HFF-Myc (cell line): ENCODE measurements at regions not wholly inside any gene's neighbourhood (a gene's known extent, or its start where the extent isn't known, plus 50 kb on each side); places are given as distances from the start of the nearest gene placed in this dataset.

Source experiments
- DNase-seq: peaks from one replicate; pipeline ENCODE4 v3.0.0-alpha.2; 2011; ENCODE audit warnings: low read depth; ENCODE audit errors: extremely low read depth
- H3K4me3 ChIP-seq: replicated peaks from 2 replicates; pipeline ENCODE4 v1.5.1; 2011; ENCODE audit warnings: low read depth, mild to moderate bottlenecking, control low read depth, low read length
- CTCF ChIP-seq: IDR thresholded peaks from 2 replicates; pipeline ENCODE4 v1.5.1; 2012; ENCODE audit warnings: mild to moderate bottlenecking, low read depth, low read length, control low read depth; ENCODE audit errors: missing control alignments

- no peak for DNase-seq
- no peak overlapping the region for H3K4me3 ChIP-seq
- no peak for TF ChIP-seq CTCF
Observed at GRCh38 chr4:29553846-29554245, 1166.3 kb upstream of the PCDH7 start.

- no peak for DNase-seq
- H3K4me3 ChIP-seq, result no peak overlapping the region
- TF ChIP-seq CTCF, result no peak
Observed at GRCh38 chr4:29558789-29559188, 1161.4 kb upstream of the PCDH7 start.

GRCh38 chr4:29559286-29559685 is 1160.9 kb upstream of the PCDH7 start:
- H3K4me3 ChIP-seq, result no peak overlapping the region
- TF ChIP-seq CTCF, result no peak
- no peak for DNase-seq

GRCh38 chr4:29560452-29560851 is 1159.7 kb upstream of the PCDH7 start:
- H3K4me3 ChIP-seq, result no peak overlapping the region
- no peak for TF ChIP-seq CTCF
- no peak for DNase-seq

GRCh38 chr4:29565256-29565655 is 1154.9 kb upstream of the PCDH7 start:
- TF ChIP-seq CTCF, result no peak
- no peak overlapping the region for H3K4me3 ChIP-seq
- DNase-seq, result no peak

GRCh38 chr4:29566371-29566770 is 1153.8 kb upstream of the PCDH7 start:
- no peak for TF ChIP-seq CTCF
- no peak overlapping the region for H3K4me3 ChIP-seq
- no peak for DNase-seq

- no peak for DNase-seq
- no peak for TF ChIP-seq CTCF
- H3K4me3 ChIP-seq, result no peak overlapping the region
Observed at GRCh38 chr4:29571322-29571721, 1148.8 kb upstream of the PCDH7 start.
